ENCODE measurements at regions not wholly inside any gene's neighbourhood (a gene's known extent, or its start where the extent isn't known, plus 50 kb on each side); places are given as distances from the start of the nearest gene placed in this dataset.
"Not testable (repeated sequence)": the region's sequence is repeated elsewhere in the genome, so short reads cannot be mapped to it uniquely, and the experiment has no call there.

DNA sequence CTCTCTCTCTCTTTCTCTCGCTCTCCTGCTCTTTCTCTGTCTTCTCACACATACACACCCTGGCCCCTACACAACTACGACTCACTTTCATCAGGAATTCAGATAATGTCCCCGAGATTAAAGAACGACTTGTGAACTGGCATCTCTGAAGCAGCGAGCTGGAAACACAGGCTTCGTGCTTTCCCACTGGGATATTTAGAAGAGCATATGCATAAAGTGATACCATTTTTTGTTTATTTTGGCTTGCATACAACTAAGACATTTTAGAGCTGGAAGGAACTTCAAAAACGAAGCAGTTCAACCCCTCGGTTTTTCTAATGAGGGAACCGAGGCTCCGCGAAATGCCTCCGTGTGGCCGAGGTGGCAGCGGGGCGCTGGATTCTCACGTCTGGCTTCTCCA, 88.6 kb downstream of the ZBTB18 start:
- in situ Hi-C loops (cut with HindIII; ENCODE audit: low pct_unique_long_range_greater_than_20kb, low sequenced_read_pairs) = no loop called here
- TF ChIP-seq JUND (IDR thresholded peaks at IDR 0.05; ENCODE audit: low read depth) = no peak
- DNase-seq (ENCODE audit: low read depth in 1 of 2, low spot score in 1 of 2) = no peak

DNA sequence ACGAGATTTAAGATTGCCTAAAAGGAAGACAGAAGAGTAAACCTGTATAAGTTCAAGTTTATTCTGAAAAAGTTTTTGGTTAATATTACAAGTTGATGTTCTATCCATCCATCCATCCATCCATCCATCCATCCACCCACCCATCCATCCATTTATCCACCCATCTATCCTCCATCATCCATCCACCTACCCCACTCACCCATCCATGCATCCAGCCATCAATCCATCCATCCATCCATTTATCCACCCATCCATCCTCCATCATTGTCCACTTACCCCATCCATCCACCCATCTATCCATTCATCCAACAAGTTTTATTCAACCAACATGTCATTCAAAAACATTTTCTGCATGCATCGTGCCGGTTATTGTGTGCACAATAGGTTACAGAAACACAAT, 89.3 kb downstream of the ZBTB18 start:
- no peak for TF ChIP-seq JUND (IDR thresholded peaks at IDR 0.05; ENCODE audit: low read depth)
- in situ Hi-C loops (cut with HindIII; ENCODE audit: low pct_unique_long_range_greater_than_20kb, low sequenced_read_pairs) = no loop called here
- DNase-seq (ENCODE audit: low read depth in 1 of 2, low spot score in 1 of 2) = no peak

DNA sequence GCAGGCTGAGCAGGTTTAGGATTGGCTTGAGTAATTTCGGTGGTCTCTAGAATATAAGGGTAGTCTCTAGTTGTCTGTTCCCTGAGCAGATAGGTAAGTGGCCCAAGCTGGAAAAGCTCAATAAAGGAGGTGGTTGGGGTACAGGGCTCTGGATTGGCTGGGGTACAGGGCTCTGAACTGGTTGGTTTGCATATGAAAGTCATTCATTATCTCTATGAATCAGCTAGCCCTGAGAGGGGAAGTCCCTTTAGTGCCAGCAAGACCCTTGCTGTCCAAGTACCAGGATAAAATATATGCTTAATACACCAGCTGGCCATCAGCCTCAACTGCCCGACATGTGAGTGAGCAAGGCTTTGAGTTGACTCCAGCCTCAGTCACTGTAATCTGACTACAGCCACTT, 93.0 kb downstream of the ZBTB18 start:
- in situ Hi-C loops (cut with HindIII; ENCODE audit: low pct_unique_long_range_greater_than_20kb, low sequenced_read_pairs) = no loop called here
- no peak for TF ChIP-seq JUND (IDR thresholded peaks at IDR 0.05; ENCODE audit: low read depth)
- DNase-seq (ENCODE audit: low read depth in 1 of 2, low spot score in 1 of 2) = no peak

DNA sequence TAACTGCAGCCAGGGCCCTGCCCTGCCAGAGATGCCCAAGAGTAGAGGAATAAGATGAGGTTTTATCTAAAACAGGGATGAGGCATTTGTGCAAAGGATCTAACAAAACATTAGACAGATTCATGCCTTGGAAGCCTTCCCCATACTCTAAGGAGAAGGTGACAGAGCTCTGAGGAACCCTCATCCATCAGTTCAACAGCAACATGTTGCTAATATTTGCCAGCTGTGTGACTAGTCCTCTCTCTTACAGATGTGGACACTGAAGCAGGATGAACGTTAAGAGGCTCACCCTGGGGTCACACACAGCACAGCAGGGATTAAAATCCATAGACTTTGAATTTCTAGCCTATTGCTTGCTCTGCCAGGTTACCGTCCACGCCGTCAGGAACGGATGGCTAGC, 99.0 kb downstream of the ZBTB18 start:
- TF ChIP-seq JUND (IDR thresholded peaks at IDR 0.05; ENCODE audit: low read depth) = no peak
- in situ Hi-C loops (cut with HindIII; ENCODE audit: low pct_unique_long_range_greater_than_20kb, low sequenced_read_pairs) = no loop called here
- no peak for DNase-seq (ENCODE audit: low read depth in 1 of 2, low spot score in 1 of 2)

DNA sequence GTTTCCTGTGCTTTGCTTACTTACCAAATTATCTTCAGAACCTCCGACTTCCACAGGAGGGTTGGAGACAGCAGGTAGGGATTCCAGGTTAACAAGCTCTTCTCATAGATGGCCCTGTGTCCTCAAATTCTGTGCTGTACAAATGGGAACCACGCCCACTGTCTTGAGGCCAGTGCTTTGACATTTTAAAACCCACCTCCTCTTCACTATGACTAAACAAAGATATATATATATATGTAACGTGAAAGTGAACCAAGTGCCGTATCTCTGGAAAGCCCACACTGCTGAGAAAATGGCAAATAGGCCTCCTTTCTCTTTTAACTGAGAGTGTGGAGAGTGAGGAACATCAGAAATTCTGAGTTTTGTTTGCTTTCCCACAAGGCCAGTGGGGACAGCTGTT, 99.6 kb downstream of the ZBTB18 start:
- in situ Hi-C loops (cut with HindIII; ENCODE audit: low pct_unique_long_range_greater_than_20kb, low sequenced_read_pairs) = no loop called here
- DNase-seq (ENCODE audit: low read depth in 1 of 2, low spot score in 1 of 2) = no peak
- TF ChIP-seq JUND (IDR thresholded peaks at IDR 0.05; ENCODE audit: low read depth) = no peak

DNA sequence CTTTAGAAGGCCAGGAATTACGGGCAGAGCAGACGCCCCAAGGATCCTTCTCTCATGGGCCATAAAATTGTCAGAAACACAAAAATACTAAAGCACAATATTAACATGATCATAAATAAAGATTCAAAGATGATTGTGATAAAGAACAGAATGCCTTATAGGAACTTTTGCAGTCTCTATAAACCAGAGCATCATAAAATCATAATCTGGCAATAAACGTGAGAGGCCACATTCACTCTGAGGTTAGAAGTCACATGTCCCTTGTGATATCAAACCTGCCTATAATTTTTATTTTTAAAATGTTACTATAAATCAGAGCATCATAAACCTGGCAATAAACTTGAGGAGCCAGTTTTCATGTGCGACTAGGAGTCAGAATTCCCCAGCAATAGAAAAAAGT, 100.5 kb downstream of the ZBTB18 start:
- DNase-seq (ENCODE audit: low read depth in 1 of 2, low spot score in 1 of 2) = no peak
- in situ Hi-C loops (cut with HindIII; ENCODE audit: low pct_unique_long_range_greater_than_20kb, low sequenced_read_pairs) = no loop called here

DNA sequence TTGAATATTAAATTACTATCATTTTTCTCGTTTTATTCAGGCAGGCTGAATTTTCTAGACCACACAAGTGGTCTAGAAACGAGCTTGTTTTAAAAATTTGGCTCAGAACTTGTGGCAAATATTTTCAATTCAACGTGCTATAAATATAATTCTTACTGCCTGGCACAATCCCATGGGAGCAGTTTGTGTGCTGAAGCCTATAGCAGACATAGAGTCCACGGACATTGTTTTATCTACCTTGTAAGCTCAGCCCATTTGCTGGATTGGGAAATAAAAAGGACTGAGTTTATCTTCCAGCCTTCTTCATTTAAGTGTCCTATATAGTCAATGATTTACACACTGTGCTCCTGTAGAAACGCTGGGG, 103.4 kb downstream of the ZBTB18 start:
- TF ChIP-seq JUND (IDR thresholded peaks at IDR 0.05; ENCODE audit: low read depth) = no peak

More for the DNA sequence above, 100.5 kb downstream of the ZBTB18 start:
- no peak for TF ChIP-seq JUND (IDR thresholded peaks at IDR 0.05; ENCODE audit: low read depth)

DNA sequence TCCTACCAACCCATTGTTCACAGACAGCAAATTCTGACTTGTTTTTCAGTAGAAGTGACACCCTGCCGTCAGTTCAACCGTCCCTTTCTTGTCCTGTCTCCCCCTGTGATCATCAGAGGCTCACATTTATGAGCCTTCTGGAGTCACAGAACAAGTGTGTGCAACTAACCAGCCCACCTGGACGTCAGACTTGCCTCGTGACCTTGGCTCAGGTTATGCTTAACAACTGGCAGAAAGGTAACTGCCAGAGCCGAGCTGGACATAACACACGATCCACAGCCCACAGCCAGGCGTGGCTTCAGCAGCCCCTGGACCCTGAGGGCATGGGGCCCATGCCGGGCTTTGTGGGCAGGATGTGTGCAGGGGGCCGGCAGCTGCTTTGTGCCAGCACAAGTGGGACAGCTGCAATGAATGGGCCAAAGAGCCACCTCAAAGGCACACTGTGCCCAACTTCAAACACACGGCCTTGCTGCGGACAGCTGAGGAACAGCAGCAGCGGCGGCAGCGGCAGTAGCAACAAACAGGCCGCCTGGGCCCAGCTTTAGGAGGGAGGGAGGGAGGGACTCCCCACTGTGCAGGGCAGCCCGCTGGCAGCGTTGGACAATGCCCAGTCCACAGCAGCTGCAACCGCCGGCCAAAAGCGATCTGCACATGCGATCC, 103.9 kb downstream of the ZBTB18 start:
- peak in 1 of 2 experiments; percentile 14 for DNase-seq (ENCODE audit: low read depth in 1 of 2, low spot score in 1 of 2)
- in situ Hi-C loops (cut with HindIII; ENCODE audit: low pct_unique_long_range_greater_than_20kb, low sequenced_read_pairs) = no loop called here
- no peak for TF ChIP-seq JUND (IDR thresholded peaks at IDR 0.05; ENCODE audit: low read depth)

More for the DNA sequence above, 103.4 kb downstream of the ZBTB18 start:
- DNase-seq (ENCODE audit: low read depth in 1 of 2, low spot score in 1 of 2) = no peak
- in situ Hi-C loops (cut with HindIII; ENCODE audit: low pct_unique_long_range_greater_than_20kb, low sequenced_read_pairs) = no loop called here

DNA sequence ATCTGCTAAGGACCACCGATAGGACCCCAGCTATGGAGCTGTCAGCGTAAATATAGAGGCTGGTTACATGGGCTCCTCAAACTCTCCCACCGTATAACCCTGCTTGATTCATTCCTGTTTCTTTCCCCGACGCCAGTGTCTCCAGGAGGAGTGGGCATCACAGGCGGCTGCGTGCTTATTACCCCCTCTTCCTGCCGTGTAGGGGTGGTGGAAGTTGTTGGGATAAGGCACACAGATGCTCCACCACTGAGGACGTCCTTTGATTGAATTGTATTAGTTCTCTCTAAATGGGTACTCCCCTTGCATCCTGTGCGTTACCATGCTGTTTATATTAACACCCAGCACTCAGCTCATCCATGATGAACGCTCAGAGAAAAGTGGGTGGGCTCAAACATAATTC, 104.6 kb downstream of the ZBTB18 start:
- TF ChIP-seq JUND (IDR thresholded peaks at IDR 0.05; ENCODE audit: low read depth) = no peak
- no peak for DNase-seq (ENCODE audit: low read depth in 1 of 2, low spot score in 1 of 2)
- in situ Hi-C loops (cut with HindIII; ENCODE audit: low pct_unique_long_range_greater_than_20kb, low sequenced_read_pairs) = no loop called here

DNA sequence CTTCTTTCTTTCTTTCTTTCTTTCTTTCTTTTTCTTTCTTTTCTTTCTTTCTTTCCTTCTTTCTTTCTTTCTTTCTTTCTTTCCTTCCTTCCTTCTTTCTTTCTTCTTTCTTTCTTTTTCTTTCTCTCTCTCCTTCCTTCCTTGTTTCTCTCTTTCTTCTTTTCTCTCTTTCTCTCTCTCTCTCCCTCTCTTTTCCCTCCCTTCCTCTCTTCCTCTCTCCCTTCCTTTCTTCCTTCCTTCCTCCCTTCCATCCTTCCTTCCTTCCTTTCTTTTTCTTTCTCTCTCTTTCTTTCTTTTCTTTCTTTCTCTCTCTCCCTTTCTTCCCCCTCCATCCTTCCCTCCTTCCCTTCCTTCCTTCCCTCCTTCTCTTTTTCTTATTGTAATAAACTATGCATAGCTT, 105.5 kb downstream of the ZBTB18 start:
- in situ Hi-C loops (cut with HindIII; ENCODE audit: low pct_unique_long_range_greater_than_20kb, low sequenced_read_pairs); DNase-seq (ENCODE audit: low read depth in 1 of 2, low spot score in 1 of 2): not testable (repeated sequence)

DNA sequence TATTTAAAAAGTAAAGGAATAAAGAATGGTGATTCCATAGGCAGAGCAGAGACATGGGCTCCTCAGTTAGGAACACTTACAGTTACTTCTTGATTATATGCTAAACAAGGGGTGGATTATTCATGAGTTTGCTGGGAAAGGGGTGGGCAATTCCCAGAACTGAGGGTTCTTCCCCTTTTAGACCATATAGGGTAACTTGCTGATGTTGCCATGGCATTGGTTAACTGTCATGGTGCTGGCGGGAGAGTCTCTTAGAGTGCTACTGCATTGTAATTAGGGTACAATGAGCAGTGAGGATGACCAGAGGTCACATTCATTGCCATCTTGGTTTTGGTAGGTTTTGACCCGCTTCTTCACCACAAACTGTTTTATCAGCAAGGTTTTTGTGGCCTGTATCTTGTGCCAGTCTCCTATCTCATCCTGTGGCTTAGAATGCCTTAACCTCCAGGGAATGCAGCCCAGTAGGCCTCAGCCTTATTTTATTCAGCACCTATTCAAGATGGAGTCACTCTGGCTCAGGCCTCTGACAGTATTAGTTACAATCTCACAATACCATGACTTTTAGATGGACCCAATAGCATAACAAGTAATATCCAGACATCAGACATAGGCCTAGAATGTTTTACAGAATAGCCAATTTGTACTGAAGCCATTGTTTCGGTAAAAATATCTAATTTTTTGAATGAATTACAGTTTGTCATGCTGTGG, 106.8 kb downstream of the ZBTB18 start:
- no peak for TF ChIP-seq JUND (IDR thresholded peaks at IDR 0.05; ENCODE audit: low read depth)
- in situ Hi-C loops (cut with HindIII; ENCODE audit: low pct_unique_long_range_greater_than_20kb, low sequenced_read_pairs) = no loop called here
- DNase-seq (ENCODE audit: low read depth in 1 of 2, low spot score in 1 of 2) = no peak

DNA sequence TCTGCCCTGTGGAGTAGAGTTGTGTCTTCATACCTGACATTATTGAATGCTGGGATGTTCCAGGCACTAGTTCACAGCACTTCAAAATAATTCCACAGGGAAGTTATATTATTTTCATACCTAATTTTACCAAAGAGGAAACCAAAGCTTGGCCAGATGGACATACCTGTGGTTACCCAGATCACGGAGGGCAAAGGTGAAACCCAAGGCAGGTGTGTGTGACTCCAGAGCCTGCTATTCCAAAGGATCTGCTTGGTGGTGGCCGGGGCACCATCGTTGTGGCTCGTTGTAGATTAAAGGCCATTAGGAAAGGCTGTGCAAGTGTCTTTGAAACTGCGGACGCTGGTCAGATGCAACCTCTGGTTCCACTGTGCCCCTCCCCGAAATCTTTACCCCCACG, 108.6 kb downstream of the ZBTB18 start:
- in situ Hi-C loops (cut with HindIII; ENCODE audit: low pct_unique_long_range_greater_than_20kb, low sequenced_read_pairs) = no loop called here
- DNase-seq (ENCODE audit: low read depth in 1 of 2, low spot score in 1 of 2) = no peak
- no peak for TF ChIP-seq JUND (IDR thresholded peaks at IDR 0.05; ENCODE audit: low read depth)

DNA sequence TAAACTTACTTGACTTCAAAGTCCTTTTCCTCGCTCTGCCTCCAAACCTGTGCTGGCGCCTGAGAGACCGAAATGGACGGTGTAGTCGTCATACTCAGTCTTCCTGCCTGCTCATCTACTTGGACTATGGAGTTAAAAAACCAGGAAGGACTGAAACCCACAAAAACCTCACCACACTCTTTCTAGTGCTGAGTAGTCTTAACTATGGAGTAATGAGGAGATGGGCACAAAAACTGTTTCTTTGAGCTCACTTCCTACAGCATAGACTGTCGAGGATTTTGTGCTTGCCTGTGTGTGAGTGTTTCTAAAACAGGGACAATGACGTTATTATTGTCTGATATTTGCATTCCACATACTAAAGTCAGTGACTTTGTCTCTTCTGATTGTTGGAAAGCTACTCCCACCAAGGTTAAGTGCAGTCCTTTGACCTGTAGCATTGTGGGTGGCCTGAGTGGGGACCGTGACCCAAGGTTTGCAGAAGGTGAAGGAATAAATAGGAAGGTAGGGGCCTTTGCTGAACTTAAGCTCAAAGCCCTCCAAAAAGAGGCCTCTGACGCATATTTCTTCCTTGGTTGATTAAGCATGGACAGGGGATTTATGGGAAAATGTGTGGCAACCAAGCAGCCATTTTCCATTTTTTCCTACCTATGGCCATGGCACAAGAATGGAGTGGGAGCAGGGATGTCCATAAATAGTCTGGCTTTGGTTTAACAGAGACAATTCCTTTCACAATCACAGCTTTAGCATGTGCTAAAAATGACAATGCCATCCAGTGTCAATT, 109.6 kb downstream of the ZBTB18 start:
- DNase-seq (ENCODE audit: low read depth in 1 of 2, low spot score in 1 of 2) = no peak
- in situ Hi-C loops (cut with HindIII; ENCODE audit: low pct_unique_long_range_greater_than_20kb, low sequenced_read_pairs) = no loop called here
- TF ChIP-seq JUND (IDR thresholded peaks at IDR 0.05; ENCODE audit: low read depth) = no peak

Measured in T47D (cell line).